Breast epithelium (tissue), 3 donors: ENCODE measurements at regions not wholly inside any gene's neighbourhood (a gene's known extent, or its start where the extent isn't known, plus 50 kb on each side); places are given as distances from the start of the nearest gene placed in this dataset.

Experiments
- POLR2A ChIP-seq: fragments of 450-650 bp; IDR thresholded peaks from one replicate; pipeline ENCODE4 v1.6.1; 2016; ENCODE audit warnings: antibody characterized with exemption, mild to moderate bottlenecking, moderate library complexity
- TF ChIP-seq, protein P1 (sequence below), 3 donors: fragments of 450-650 bp; IDR thresholded peaks; one replicate each; pipeline ENCODE4 v1.5.1; 2016 to 2017; ENCODE audit warnings: antibody characterized with exemption in 3 of 3, mild to moderate bottlenecking in 3 of 3, moderate library complexity in 3 of 3

DNA sequence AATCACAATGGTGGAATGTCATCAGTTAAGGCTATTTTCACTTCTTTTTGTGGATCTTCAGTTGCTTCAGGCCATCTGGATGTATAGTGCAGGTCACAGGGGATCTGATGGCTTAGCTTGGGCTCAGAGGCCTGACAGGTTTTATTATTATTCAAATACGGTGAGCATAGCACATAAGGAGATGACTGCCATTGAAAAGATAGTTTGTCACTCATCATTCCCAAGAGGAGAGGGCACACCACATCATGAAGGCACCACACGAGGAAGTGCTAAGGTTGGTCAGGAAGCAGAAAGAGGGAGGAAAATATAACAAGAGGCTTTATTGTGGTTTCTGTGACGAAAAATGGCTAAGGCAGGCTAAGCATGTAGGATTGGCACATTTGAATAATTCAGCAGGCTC lies 131.4 kb downstream of the CD8B2 start:
- TF ChIP-seq POLR2A: no peak
- TF ChIP-seq, protein P1, sequence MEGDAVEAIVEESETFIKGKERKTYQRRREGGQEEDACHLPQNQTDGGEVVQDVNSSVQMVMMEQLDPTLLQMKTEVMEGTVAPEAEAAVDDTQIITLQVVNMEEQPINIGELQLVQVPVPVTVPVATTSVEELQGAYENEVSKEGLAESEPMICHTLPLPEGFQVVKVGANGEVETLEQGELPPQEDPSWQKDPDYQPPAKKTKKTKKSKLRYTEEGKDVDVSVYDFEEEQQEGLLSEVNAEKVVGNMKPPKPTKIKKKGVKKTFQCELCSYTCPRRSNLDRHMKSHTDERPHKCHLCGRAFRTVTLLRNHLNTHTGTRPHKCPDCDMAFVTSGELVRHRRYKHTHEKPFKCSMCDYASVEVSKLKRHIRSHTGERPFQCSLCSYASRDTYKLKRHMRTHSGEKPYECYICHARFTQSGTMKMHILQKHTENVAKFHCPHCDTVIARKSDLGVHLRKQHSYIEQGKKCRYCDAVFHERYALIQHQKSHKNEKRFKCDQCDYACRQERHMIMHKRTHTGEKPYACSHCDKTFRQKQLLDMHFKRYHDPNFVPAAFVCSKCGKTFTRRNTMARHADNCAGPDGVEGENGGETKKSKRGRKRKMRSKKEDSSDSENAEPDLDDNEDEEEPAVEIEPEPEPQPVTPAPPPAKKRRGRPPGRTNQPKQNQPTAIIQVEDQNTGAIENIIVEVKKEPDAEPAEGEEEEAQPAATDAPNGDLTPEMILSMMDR (IDR thresholded peaks at IDR 0.05): no peak
